ENCODE measurements at regions not wholly inside any gene's neighbourhood (a gene's known extent, or its start where the extent isn't known, plus 50 kb on each side); places are given as distances from the start of the nearest gene placed in this dataset.
A peak's percentile ranks its signal among the peaks of the same experiment; 100 is the strongest.

- Histone ChIP-seq H4K8ac (ENCODE audit: extremely low read depth, insufficient read depth, low read length) (no peak overlapping the region), H3K4me1 (replicated peaks in 1 of 4; ENCODE audit: control insufficient read depth in 3 of 4, insufficient read depth in 4 of 4, low read length in 3 of 4) (no peaks in the 10 kb centered on the region), H3K4ac (replicated peaks; ENCODE audit: insufficient read length, low read depth, low read length) (no peak overlapping the region), H3K27me3 (replicated peaks in 1 of 4; ENCODE audit: control insufficient read depth in 3 of 4, extremely low read depth in 1 of 4, insufficient read depth in 3 of 4, low read length in 3 of 4) (no peaks in the 10 kb centered on the region), H3K36me3 (ENCODE audit: control insufficient read depth in 2 of 4, insufficient read depth in 4 of 4, low read length in 3 of 4) (no peaks in the 10 kb centered on the region), H3K79me1 (ENCODE audit: low read depth, low read length) (no peaks in the 10 kb centered on the region), H3K23ac (ENCODE audit: insufficient read length) (no peak overlapping the region), H3K14ac (ENCODE audit: insufficient read length) (no peak overlapping the region), H2BK120ac (replicated peaks; ENCODE audit: low read depth, low read length) (no peak overlapping the region), H2AFZ (ENCODE audit: low read length) (no peak overlapping the region), H4K5ac (ENCODE audit: insufficient read length, low read depth, low read length) (no peak overlapping the region), H4K20me1 (replicated peaks in 1 of 2; ENCODE audit: control insufficient read depth in 1 of 2, insufficient read depth in 2 of 2, low read length in 2 of 2) (no peaks in the 10 kb centered on the region), H2BK12ac (ENCODE audit: low read depth, low read length) (no peak overlapping the region), H2BK5ac (ENCODE audit: low read depth, low read length) (no peak overlapping the region), H3K9me3 (ENCODE audit: insufficient read depth in 2 of 2, low read depth in 1 of 2, low read length in 1 of 2) (no peaks in the 10 kb centered on the region), H2BK20ac (ENCODE audit: low read length) (no peak overlapping the region), H3K79me2 (ENCODE audit: control insufficient read depth in 1 of 2, insufficient read depth in 2 of 2, low read length in 2 of 2) (no peaks in the 10 kb centered on the region), H2AK5ac (ENCODE audit: low read depth, low read length) (no peak overlapping the region), H4K91ac (replicated peaks; ENCODE audit: insufficient read length, low read length) (no peak overlapping the region), H3K9ac (replicated peaks in 1 of 4; ENCODE audit: extremely low read depth in 1 of 4, low read depth in 3 of 4, low read length in 3 of 4) (peak overlapping the region in 1 of 4 experiments; percentile 34; a peak in 1 of 7 replicates), H3K4me2 (ENCODE audit: insufficient read depth in 1 of 2, low read depth in 2 of 2, low read length in 2 of 2) (no peak overlapping the region), H3K4me3 (ENCODE audit: extremely low read depth in 1 of 4, insufficient read depth in 2 of 4, low read depth in 3 of 4, low read length in 4 of 4) (no peak overlapping the region), H2BK15ac (ENCODE audit: low read length) (no peak overlapping the region), H3K23me2 (ENCODE audit: low read depth, low read length) (no peaks in the 10 kb centered on the region), H3K18ac (ENCODE audit: extremely low read depth, low read length) (no peak overlapping the region), H3K56ac (replicated peaks; ENCODE audit: insufficient read length, low read depth, low read length) (no peak overlapping the region), H3K27ac (ENCODE audit: low read depth, low read length) (no peak overlapping the region)
- WGBS, 2 experiments (ENCODE audit: extremely low coverage in 1 of 2, insufficient coverage in 1 of 2, insufficient read length in 1 of 2, insufficient replicate concordance in 2 of 2, low coverage in 1 of 2, low lambda C conversion rate in 2 of 2, missing lambda C conversion rate in 1 of 2) = 61% methylated on average over 4 of the region's 4 CpGs; no CpG with 5 or more reads in 1 of the 2 experiments
- FAIRE-seq (no peak), DNase-seq (ENCODE audit: low read depth in 1 of 2, low spot score in 2 of 2) (no peak)
- TF ChIP-seq CBX5 (IDR thresholded peaks at IDR 0.05; ENCODE audit: low read depth, low read length) (no peak), GTF2F1 (IDR thresholded peaks at IDR 0.05; ENCODE audit: borderline replicate concordance, low read depth, low read length) (no peak), PHF8 (conservative IDR thresholded peaks at IDR 0.05; ENCODE audit: low read depth, low read length) (no peak), KDM1A (IDR thresholded peaks at IDR 0.05; ENCODE audit: borderline replicate concordance, low read length) (no peak), POU5F1 (IDR thresholded peaks at IDR 0.05; ENCODE audit: low read depth, low read length) (no peak), KDM5A (IDR thresholded peaks at IDR 0.05; ENCODE audit: low read length) (no peak), JUND (IDR thresholded peaks at IDR 0.05; ENCODE audit: low read length) (no peak), YY1 (IDR thresholded peaks at IDR 0.05; ENCODE audit: low read depth, low read length) (no peak), CBX8 (IDR thresholded peaks at IDR 0.05; ENCODE audit: borderline replicate concordance, low read depth, low read length) (no peak), ATF2 (IDR thresholded peaks at IDR 0.05; ENCODE audit: low read length) (no peak)
- CTCF ChIA-PET (ENCODE audit: partially characterized antibody) = no interaction called here
- POLR2A ChIA-PET (ENCODE audit: partially characterized antibody) = no interaction called here
These were observed 95.1 kb upstream of the HMHB1 start for GRCh38 chr5:143716881-143717280.
